Adrenal gland (tissue), 5 donors: ENCODE measurements at regions not wholly inside any gene's neighbourhood (a gene's known extent, or its start where the extent isn't known, plus 50 kb on each side); places are given as distances from the start of the nearest gene placed in this dataset.

Experiments
- CTCF ChIP-seq, 6 experiments: fragments of 450-650 bp in 4 of 6; fragments of 200-600 bp in 2 of 6; sonication (generic) in 1 of 6; IDR thresholded peaks; 1 replicate in 5 of 6; 2 replicates in 1 of 6; pipeline versions ENCODE4 v1.5.1 to v1.8.0; 2016 to 2021; ENCODE audit warnings: antibody characterized with exemption in 6 of 6, mild to moderate bottlenecking in 2 of 6, moderate library complexity in 1 of 6
- POLR2A ChIP-seq, 2 donors: fragments of 450-650 bp; IDR thresholded peaks; one replicate each; pipeline ENCODE4 v1.6.1; 2017; ENCODE audit warnings: antibody characterized with exemption in 2 of 2, mild to moderate bottlenecking in 2 of 2, moderate library complexity in 1 of 2
- donor health status: DM: no; HTN: no; CAD: no.

DNA sequence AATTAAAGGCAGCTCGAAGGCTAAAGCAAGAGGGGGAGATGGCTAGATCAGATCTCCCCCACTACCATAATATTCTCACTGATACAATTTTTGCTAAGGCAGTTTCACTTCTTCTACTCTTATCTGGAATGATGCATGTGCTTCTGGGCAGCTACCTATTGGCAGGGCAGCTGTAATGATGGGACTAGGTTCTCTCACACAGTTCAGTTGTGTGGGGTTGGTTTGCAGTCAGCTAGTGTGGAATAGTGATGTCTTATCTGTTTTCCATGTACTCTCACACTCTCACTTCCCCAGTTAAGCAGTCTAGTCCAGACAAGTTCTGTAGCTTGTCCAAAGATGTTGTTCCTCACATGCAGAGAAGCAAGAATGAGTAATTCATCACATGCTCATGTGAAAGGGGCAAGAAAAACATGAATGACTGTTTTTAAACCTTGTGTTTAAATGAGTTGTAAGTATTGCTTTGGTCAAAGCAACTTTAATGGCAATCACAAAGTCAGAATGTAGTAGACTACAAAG lies 836.1 kb downstream of the CBLN2 start:
- TF ChIP-seq CTCF (IDR thresholded peaks at IDR 0.05), result no peak
- TF ChIP-seq POLR2A (IDR thresholded peaks at IDR 0.05), result no peak
